ENCODE measurements at regions not wholly inside any gene's neighbourhood (a gene's known extent, or its start where the extent isn't known, plus 50 kb on each side); places are given as distances from the start of the nearest gene placed in this dataset.

- ATAC-seq: no peak
- intact Hi-C loops (cut with DNase I): no loop called here
- peaks cover 0 to 4% (median 0%) of the 10 kb centered on the region in 12 donors for H3K4me1 ChIP-seq
- no peak overlapping the region for H3K4me3 ChIP-seq
- no peak overlapping the region for H3K27ac ChIP-seq
- no peak for TF ChIP-seq CTCF (IDR thresholded peaks at IDR 0.05)
- TF ChIP-seq POLR2A (IDR thresholded peaks at IDR 0.05): no peak
- no peaks in the 10 kb centered on the region for H3K9me3 ChIP-seq
- no peak for DNase-seq
- H3K27me3 ChIP-seq: peaks cover 0 to 4% (median 0%) of the 10 kb centered on the region in 9 donors
- no peaks in the 10 kb centered on the region for H3K36me3 ChIP-seq
- 68 to 77% (median 74%) methylated on average over 5 of the region's 5 CpGs for WGBS, 4 donors
Measured at GRCh38 chr12:58576916-58577315, 343.4 kb downstream of the LRIG3 start.

GRCh38 chr12:58580095-58580494, 340.2 kb downstream of the LRIG3 start:
- TF ChIP-seq CTCF (IDR thresholded peaks at IDR 0.05): no peak
- no peak for TF ChIP-seq POLR2A (IDR thresholded peaks at IDR 0.05)
- H3K4me3 ChIP-seq: no peak overlapping the region
- WGBS, 4 donors: 94 to 97% (median 95%) methylated on average over 3 of the region's 3 CpGs
- ATAC-seq (no peak), DNase-seq (no peak)
- peaks cover 0 to 4% (median 0%) of the 10 kb centered on the region in 9 donors for H3K27me3 ChIP-seq
- H3K27ac ChIP-seq: no peak overlapping the region
- intact Hi-C loops (cut with DNase I): no loop called here
- H3K36me3 ChIP-seq: no peaks in the 10 kb centered on the region
- no peaks in the 10 kb centered on the region for H3K9me3 ChIP-seq
- H3K4me1 ChIP-seq: peaks cover 0 to 15% (median 0%) of the 10 kb centered on the region in 12 donors

GRCh38 chr12:58583529-58583928, 336.8 kb downstream of the LRIG3 start:
- no peak for TF ChIP-seq CTCF (IDR thresholded peaks at IDR 0.05)
- Histone ChIP-seq H3K4me1 (peaks cover 0 to 14% (median 0%) of the 10 kb centered on the region in 12 donors), H3K9me3 (no peaks in the 10 kb centered on the region), H3K36me3 (no peaks in the 10 kb centered on the region), H3K27me3 (peaks cover 0 to 4% (median 0%) of the 10 kb centered on the region in 9 donors), H3K27ac (peak overlapping the region in 1 of 12 donors; percentile 47), H3K4me3 (no peak overlapping the region)
- WGBS, 4 donors: 36 to 46% (median 41%) methylated on average over 2 of the region's 2 CpGs
- DNase-seq: no peak
- ATAC-seq: no peak
- intact Hi-C loops (cut with DNase I): no loop called here

- 68 to 74% (median 71%) methylated on average over 1 of the region's 1 CpG for whole genome bisulfite sequencing, 4 donors
- peak overlapping the region in 2 of 12 donors; percentile 3 to 47 for H3K27ac ChIP-seq
- no peak for ATAC-seq
Measured at GRCh38 chr12:58583940-58584339, 336.4 kb downstream of the LRIG3 start.

More at GRCh38 chr12:58583940-58584339, 336.4 kb downstream of the LRIG3 start:
- Histone ChIP-seq H3K27me3 (peaks cover 0 to 4% (median 0%) of the 10 kb centered on the region in 9 donors), H3K36me3 (no peaks in the 10 kb centered on the region), H3K9me3 (no peaks in the 10 kb centered on the region), H3K4me1 (peaks cover 0 to 14% (median 0%) of the 10 kb centered on the region in 12 donors), H3K4me3 (no peak overlapping the region)
- DNase-seq: no peak
- intact Hi-C loops (cut with DNase I): no loop called here
- TF ChIP-seq CTCF (IDR thresholded peaks at IDR 0.05) (no peak), POLR2A (IDR thresholded peaks at IDR 0.05) (no peak)
